GM18868 (cell line): ENCODE measurements at regions not wholly inside any gene's neighbourhood (a gene's known extent, or its start where the extent isn't known, plus 50 kb on each side); places are given as distances from the start of the nearest gene placed in this dataset.
"Not testable (repeated sequence)": the region's sequence is repeated elsewhere in the genome, so short reads cannot be mapped to it uniquely, and the experiment has no call there.

ENCODE experiments used
- ATAC-seq: cut with Tn5 transposase; IDR thresholded peaks from one replicate; pipeline ENCODE4 v1.9.1; 2021; ENCODE audit warnings: mild to moderate bottlenecking, moderate library complexity; ENCODE audit not compliant: unreplicated experiment

DNA sequence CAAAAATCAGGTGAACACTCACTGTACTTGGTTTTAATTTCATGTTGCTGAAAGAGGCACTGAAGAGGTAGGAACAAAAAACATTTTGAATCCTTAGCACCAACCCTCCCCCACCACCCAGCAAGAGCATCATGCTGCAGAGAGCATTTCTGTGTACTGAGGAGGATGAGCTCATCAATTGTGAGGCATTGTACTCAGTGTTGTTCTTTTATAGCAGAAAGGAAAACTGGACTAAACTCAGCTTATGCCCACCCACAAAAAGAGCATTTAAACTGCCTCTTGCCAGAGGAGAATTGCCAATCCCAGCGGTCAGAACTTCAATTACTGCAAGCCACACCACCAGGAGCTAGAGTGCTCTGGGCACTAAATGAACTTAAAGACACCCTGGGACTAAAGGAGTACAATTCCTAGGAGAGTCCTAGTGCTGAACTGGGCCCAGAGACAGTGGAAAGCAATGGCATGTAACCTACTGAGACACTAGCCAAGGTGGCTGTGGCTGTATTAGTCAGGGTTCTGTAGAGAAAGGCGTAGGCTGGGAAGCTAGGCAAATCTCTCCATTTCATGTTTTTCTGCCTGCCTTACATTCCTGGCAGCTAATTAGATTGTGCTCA is 280.7 kb upstream of the KLHL4 start:
- no peak for ATAC-seq

- no peak for ATAC-seq
Observed at GRCh38 chrX:87265518-87265917, 252.1 kb upstream of the KLHL4 start.

GRCh38 chrX:87272491-87272890 is 245.1 kb upstream of the KLHL4 start:
- ATAC-seq, result no peak

- ATAC-seq, result no peak
Observed at GRCh38 chrX:87299563-87300160, 217.9 kb upstream of the KLHL4 start.

GRCh38 chrX:87310780-87311179 is 206.8 kb upstream of the KLHL4 start:
- ATAC-seq, result no peak

- no peak for ATAC-seq
Observed at GRCh38 chrX:87327267-87327666, 190.3 kb upstream of the KLHL4 start.

GRCh38 chrX:87337267-87337666 is 180.3 kb upstream of the KLHL4 start:
- no peak for ATAC-seq

DNA sequence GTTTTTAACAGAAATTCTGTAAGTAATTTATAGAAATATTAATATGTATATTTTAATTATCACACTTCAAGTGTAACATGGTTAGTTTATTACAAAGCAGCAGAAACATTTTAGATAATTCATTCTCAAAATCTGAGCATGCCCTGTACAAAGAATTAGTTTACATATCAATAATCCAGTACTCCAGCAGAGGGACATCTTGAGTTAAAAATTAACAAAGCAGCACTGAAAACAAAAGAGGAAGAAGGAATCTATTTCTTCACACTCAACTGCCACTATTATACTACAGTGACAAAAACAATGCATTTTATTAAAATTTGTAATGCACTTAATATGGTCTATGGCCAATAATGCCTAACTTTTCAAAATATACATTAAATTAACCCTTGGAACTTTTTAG is 179.1 kb upstream of the KLHL4 start:
- ATAC-seq, result peak; percentile 94

- ATAC-seq, result no peak
Observed at GRCh38 chrX:87370865-87371264, 146.7 kb upstream of the KLHL4 start.

GRCh38 chrX:87374324-87374723 is 143.3 kb upstream of the KLHL4 start:
- ATAC-seq, result no peak

DNA sequence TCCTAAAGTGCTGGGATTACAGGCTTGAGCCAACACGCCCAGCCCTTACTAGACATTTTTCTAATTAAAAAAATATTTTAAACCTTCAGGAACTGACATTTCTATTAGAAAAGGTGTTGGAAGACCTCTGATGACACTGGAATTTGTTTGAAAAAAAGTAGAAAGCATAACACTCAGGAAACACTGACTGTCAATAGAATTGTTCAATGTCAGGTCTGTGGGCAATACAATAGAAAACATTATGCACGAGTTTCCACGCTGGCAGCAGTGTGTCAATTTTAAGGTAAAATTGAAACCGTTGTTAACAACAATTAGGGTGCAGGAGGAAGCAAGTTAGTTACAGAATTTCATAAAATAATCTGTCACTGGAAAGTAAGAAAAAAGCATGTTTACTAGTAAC is 140.7 kb upstream of the KLHL4 start:
- ATAC-seq, result no peak

DNA sequence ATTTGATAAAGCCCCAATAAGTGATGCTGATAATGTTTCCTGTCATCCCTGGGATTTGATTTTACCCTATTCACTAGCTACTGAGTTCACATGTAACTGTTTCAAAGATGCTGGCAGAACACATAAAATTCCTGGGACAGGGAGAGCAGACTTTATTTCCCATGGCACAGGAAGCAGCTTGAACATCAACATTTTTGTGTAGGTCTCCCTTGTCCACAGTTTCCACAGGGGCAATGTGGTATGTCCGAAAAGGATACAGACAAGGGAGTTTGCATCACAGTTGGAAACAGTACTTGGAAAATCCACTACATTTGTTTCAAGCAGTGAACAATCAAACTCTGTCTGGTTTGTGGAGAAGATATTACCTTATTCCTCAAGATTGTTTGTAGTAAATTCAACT is 129.2 kb upstream of the KLHL4 start:
- no peak for ATAC-seq

GRCh38 chrX:87391742-87392141 is 125.9 kb upstream of the KLHL4 start:
- ATAC-seq, result no peak

GRCh38 chrX:87392369-87392768 is 125.2 kb upstream of the KLHL4 start:
- ATAC-seq, result no peak

DNA sequence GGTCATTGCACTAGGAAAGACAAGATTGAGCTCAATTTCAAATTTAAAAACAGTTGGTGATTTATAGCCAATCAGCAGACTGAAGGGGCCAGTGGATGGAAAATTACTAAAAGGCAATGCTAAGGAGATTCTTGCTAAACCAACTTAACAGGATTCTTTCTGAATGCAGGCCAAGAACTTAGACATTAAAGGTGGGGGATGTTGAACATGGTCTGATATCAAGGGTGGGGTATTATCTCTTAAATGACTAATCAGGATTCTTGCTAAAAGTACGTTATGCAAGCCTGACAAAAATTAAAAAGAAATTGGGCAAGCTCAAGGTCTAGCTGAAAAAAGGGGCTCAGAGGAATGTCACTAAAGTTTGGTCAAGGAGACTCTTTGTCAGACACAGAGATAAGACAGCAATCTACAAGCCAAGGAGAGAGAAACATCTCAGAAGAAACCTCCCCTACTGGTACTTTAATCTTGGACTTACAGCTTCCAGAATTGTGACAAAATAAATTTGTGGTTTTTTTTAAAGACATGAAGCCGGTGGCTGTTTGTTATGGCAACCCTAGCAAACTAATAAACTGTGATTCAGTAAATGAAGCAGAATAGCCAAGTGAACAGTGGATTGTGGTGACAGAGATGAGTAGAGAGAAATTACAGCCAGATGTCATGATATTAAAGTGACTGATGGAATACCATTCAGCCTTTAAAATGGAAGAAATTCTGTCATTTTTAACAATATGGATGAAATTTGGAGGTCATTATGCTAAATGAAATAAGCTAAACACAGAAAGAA is 120.3 kb upstream of the KLHL4 start:
- ATAC-seq, result no peak

DNA sequence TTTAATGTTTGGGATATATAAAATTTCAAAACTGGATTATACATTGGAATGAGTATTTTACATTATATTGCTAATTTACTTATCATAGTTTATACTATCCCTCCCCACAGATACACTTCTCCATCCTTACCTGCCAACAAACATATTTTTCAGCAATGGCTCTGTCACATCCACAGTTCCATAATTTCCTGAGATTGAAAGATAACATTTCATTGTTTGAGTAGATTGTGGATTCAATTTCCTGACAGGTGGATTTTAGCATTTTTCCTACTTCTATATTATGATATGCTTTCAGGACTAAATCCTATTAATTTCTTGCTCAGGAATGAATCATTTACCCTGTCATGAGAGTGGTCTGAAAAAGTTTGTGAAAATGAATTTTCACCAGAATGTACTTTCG is 115.3 kb upstream of the KLHL4 start:
- ATAC-seq, result no peak

- no peak for ATAC-seq
Observed at GRCh38 chrX:87403551-87403950, 114.1 kb upstream of the KLHL4 start.

DNA sequence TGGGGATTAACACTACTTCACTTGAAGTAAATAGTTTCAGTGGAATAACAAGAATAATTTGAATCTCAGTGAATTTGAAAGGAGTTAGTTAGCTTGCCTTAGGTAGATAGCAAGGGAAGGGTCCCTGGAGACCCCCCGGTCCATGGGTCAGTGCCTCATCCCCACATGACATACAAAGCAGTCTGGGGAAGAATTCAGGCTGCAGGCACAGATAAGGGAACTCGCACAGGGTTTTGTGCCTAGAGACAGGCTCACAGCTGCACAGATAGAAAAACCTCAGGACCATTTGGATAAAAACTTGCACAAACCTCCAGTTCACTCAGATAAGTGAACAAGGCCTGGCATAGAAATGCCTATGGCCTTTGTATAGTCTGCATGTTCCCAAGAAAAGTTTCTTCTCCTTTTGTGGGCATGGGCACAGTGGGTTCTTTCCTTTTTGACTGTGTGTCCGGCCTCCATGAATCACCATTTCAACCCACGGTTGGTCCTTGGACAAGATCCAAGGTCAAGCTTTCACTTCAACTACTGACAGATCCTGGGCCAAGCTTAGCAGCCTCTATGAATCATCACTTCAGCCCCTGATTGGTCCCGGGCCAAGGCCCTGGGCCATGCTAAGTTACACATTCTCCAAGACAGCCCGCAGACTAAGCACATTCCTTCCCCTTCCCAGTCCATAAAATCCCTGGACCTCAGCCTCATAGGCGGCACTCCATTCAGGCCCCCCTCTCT is 108.3 kb upstream of the KLHL4 start:
- no peak for ATAC-seq

- no peak for ATAC-seq
Observed at GRCh38 chrX:87425618-87426017, 92.0 kb upstream of the KLHL4 start.

GRCh38 chrX:87434618-87435017 is 83.0 kb upstream of the KLHL4 start:
- no peak for ATAC-seq

GRCh38 chrX:87448613-87449012 is 69.0 kb upstream of the KLHL4 start:
- ATAC-seq, result not testable (repeated sequence)

DNA sequence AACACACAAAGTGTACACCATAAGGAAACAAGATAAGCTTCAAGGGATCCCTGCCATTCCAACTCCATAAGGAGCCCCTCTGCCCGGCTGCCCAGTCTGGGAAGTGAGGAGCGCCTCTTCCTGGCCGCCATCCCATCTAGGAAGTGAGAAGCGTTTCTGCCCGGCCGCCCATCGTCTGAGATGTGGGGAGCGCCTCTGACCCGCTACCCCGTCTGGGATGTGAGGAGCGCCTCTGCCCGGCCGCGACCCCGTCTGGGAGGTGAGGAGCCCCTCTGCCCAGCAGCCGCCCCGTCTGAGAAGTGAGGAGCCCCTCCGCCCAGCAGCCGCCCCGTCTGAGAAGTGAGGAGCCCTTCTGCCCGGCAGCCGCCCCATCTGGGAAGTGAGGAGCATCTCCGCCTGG is 51.8 kb upstream of the KLHL4 start:
- ATAC-seq, result not testable (repeated sequence)
